Amygdala (tissue), 56 donors: ENCODE measurements at regions not wholly inside any gene's neighbourhood (a gene's known extent, or its start where the extent isn't known, plus 50 kb on each side); places are given as distances from the start of the nearest gene placed in this dataset.
"Not testable (repeated sequence)": the region's sequence is repeated elsewhere in the genome, so short reads cannot be mapped to it uniquely, and the experiment has no call there.

Source experiments
- DNase-seq, 56 donors: peaks; one replicate each; lab custom pipeline; 2025; lab: John Stamatoyannopoulos, UW

DNA sequence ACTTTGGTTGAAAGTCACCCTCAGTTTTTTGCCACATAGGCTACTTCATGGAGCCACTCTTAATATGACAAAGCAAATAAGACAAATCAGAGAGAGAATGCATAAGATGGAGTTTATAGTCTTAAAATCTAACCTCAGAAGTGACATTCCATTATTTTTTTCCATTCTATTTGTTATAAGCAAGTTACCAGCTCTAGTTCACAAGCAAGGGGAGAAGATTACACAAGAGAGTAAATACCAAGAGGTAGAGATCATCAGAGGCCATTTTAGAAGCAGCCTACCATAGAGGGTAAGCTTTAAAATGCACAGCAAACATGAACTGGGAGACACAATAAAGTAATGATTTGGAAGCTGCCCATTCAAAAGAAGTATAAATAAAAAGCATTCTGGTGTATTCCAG, 651.3 kb upstream of the MEF2C start:
- DNase-seq = no peak

DNA sequence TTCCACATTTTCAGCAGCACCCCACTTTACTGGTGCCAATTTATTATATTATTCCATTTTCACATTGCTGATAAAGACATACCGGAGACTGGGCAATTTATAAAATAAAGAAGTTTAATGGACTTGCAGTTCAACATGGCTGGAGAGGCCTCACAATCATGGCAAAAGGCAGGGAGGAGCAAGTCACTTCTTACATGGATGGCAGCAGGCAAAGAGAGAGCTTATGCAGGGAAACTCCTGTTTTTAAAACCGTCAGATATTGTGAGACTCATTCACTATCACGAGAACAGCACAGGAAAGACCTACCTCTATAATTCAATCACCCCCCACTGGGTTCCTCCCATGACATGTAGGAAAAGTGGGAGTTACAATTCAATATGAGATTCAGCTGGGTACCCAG, 641.8 kb upstream of the MEF2C start:
- no peak for DNase-seq

GRCh38 chr5:89523867-89524266, 640.9 kb upstream of the MEF2C start:
- DNase-seq = not testable (repeated sequence)

GRCh38 chr5:89520771-89521170, 637.8 kb upstream of the MEF2C start:
- no peak for DNase-seq

DNA sequence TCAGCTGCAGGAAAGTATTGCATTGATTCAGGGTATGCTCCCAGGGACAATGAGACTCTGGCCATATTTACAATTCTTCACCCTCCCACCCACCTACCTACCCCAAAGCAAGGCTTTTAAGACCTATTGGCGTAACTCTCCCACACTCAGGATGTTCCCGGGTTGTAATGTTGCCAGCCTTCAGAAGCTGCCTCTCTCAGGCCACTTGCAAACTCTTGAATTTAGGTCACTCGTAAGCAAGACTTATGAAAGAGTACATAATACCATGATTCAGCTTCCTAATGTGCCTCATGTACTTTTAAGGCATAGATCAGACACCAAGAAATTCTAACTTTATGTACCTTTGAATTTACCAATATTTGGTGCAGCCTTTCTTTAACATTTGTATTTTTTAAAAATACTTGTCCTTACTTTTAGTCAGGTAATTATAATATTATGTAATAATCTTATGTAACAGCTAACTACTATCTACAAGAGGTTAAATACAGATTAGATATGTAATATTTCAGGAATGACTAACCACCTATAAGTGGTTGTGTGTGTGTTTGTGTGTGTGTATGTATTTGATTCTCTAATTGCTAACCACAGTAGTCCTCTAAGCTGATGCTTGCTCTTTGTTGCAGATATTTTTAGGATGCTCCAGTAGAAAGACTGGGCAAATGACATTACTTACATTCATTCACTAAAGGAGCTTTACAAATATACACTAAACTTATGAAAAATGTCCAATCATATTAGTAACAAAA, 630.5 kb upstream of the MEF2C start:
- no peak for DNase-seq

DNA sequence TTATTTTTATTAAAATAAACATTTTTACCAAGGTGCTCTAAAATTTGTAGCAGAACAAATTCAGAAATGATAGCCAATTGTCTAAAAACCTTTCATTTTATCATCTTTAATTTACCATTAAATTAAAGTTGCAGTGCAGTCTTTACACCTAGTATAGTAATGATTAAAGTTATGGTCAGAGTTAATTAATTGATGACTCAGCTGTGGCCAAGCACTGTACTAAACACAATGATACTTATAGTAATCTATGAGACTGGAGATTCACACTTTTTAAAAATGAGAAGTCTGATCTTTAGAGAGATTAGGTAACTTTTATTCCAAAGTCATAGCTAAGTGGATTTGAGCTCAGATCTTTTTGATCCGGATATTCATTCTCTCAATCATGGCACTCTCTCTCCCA, 621.1 kb upstream of the MEF2C start:
- no peak for DNase-seq

- DNase-seq = no peak
Observed at GRCh38 chr5:89499787-89500186, 616.8 kb upstream of the MEF2C start.

DNA sequence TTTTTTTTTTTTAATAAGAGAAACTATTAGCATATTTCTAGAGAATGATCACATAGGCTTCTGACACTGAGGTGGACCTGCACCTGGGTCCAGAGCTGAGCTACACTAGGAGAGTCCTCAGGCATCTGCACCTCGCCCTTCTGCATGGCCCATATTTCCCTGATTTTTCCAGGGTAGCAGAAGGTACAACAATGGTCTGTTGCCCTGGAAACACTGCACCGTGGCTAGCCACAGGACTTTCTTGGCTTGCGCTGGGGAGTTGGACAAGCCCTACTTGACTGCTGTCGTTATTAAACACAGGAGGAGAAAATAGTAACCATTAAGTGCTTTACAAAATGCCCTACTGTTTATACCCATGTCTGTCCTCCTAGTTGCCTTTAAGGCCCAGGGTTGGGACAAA, 615.7 kb upstream of the MEF2C start:
- DNase-seq = peak in 7 of 56 donors; percentile 0 to 24 (median 1)

DNA sequence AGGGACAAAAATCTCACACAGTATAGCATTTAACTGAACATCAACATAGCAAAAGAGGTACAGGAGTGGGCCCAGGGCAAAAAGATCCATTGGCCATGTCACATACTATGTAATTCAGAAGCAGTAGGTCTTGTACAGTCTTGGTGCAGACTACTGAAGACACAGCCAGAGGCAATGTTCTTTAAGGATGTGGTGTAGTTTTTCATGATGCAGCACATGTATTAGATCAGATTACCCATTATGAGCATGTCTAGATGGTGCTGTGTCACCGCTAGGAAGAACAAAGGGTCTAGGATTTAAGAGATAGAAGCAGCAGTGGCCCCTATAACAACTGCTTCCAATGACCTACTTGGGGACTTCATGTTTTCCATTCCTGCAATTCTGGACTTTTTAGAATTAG, 610.4 kb upstream of the MEF2C start:
- no peak for DNase-seq

DNA sequence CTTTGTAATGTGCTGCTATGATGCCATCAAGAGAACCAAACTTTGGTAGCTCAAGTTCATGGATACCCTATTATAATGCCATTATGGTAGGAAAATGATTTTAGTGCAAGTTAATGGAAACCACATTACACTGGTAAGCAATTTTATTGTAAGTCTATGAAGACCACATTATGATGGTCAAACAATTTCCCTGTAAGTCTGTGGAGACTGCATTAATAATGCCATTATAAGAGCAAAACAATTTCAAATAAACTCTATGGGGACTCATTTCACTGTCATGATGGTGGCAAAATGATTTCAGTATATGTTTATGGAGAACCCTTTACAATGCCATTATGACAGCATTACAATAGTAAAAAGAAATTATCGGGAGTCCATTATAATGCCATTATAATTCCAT, 602.0 kb upstream of the MEF2C start:
- DNase-seq = no peak

DNA sequence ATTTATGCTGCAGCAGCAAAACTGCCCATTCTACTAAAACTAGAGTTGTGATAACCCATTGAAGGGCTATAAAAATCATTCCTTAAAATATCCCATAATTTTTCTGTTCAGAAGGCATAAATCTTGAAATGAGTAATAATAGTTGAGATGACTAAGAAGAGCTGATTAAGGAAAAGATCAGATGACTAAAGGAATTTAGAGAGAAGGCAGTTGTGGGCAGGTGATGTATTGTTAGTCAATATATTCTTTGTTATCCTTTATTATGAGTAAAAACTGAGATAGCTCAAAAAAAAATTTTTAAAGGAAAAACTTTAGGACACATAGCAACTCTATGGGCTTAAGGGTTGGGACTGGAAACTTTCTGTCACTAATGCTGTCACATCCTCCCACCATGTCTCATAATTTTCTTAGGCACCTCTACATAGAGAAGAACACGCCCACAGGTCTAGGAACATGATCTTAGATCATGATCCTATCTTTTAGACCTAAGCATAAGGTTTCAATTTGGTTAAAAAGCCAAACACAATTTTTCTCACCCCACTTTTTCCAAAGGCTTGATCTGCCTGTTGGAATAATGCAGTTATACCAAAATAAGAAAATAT, 597.5 kb upstream of the MEF2C start:
- DNase-seq = no peak

DNA sequence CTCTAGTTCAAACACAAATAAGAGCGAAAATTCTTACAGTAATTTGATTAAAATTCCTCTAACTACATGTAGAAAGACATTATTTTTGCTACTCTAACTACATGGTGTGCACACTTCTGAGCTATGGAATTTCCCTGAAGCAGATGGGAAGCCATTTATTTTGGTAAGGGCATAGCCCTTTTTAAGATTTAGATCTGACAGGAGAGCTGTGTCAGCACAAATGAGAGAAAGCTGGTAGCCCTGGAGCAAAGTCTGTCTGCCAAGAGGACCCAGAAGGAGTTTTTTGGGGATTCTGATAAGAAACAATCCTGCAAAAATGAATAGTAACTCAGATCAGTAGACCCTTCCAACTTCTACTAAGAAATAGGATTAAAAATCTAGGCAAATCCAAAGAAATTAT, 595.9 kb upstream of the MEF2C start:
- no peak for DNase-seq

GRCh38 chr5:89473196-89473595, 590.2 kb upstream of the MEF2C start:
- DNase-seq = no peak

DNA sequence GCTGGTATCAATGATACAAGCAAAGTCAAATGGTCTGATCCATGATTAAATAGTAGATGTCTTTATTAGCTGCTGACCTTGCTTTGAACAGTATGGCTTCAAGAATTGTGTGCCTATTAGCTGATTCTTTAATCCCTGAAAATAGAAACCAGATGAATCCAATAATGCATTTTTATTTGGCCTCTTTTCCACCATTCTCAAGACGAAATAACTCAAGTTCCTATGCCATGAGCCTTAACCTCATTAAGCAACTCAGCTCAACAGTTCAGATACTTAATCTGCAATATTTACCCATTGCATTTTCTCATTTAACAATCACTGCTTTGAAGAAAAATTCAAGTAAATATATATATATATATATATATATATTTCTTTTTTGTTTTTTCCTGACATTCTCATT, 588.6 kb upstream of the MEF2C start:
- no peak for DNase-seq

- no peak for DNase-seq
Observed at GRCh38 chr5:89471115-89471514, 588.1 kb upstream of the MEF2C start.

DNA sequence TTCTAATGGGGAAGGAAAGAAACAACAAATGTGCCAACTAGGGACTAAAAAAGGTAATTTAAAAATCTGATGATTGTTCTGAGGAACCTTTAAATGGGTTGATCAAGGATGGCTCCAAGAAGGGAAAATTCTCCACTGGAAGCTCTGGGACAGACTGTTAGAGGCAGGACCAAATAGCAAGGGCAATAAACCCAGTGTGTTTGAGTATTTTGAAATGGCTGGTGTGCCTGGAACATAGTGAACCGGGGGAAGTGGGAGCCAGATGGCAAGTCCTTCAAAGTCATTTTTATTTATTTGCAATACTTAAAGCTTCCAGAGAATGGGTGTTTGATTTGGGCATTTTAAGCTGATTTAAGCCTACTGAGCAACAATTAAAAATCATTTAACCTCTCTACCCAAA, 587.7 kb upstream of the MEF2C start:
- DNase-seq = no peak

GRCh38 chr5:89458332-89458656, 575.3 kb upstream of the MEF2C start:
- DNase-seq = no peak

DNA sequence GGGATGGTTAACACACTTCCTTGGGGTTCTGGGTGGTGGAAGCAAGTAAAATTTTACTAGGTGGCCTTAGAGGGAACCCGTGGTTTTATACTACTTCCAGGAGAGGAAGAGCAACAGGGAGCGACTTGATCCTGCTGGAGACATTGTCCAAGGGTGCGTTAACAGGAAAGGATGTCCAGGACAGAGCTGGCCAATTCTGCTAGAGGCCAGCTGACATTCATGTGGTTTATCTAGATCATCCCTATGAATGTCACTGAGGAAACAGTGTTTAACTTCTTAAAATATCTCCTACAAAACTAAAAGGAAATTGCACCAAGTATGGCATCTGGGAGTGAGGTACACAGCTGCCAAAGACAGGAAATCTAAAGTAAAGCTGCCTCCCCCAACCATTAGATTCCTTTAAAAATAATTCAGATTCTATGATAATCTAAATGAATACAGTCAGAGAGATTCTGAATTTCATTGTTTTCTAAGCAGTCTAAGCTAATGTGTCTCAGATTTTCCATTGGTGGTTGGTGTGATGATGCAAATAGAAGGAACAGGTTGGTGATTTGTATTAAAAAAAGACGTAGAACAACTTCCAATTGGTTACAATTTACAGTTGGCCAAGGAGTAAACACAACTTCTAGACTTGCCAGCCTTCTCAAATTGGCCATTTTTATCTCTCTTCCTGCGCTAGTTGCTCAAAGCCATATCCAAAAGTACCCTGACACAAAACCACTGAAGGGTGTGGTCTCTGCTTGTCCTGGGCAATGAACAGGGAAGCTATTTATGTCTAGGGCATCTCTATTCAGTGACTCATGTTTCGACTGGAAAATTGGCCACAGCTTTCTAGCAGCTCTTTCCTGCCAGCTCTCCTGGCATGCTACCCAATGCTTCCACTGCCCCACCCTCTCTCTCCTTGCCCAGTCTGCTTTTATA, 574.7 kb upstream of the MEF2C start:
- peak in 11 of 56 donors; percentile 0 to 20 (median 6) for DNase-seq

DNA sequence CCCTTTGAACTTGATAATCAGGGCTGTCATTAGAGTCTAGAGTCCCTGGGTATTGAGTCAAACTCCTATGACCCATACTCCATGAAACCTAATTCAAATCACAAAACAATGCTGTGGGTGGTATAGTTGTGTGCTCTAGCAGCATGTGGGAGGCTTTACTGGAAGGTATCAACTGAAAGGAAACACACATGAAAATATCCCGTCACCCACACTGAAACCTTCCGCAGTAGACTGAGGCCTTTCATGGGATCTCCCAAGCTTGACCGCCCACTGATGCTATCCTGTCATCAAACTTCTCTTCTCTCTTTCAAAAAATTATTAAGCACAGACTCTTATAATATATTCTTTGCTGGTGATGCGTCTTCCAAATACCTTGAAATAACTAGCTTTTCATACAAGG, 569.1 kb upstream of the MEF2C start:
- no peak for DNase-seq

DNA sequence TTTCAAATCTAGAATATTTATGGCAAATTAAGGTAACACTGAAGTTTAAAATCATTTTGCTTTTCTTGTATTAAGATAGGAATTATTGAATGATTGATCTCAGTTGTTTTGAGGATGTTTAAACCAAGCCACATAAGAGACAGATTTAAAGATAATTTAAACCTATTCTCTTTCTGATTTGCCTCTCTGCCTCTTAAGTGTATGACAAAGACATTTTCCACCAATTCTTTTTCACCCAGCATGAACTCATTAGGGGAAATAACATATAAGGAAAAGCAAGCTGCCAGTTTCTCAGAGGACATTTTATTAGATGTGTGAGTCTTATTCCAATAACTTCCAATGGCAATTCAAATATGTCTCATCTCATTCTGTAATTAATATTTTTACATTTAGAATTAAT, 568.3 kb upstream of the MEF2C start:
- no peak for DNase-seq

GRCh38 chr5:89450149-89450538, 567.2 kb upstream of the MEF2C start:
- DNase-seq = no peak
